ENCODE measurements at regions not wholly inside any gene's neighbourhood (a gene's known extent, or its start where the extent isn't known, plus 50 kb on each side); places are given as distances from the start of the nearest gene placed in this dataset.

GRCh38 chr2:173764094-173764493 is 201.1 kb downstream of the SP3 start:
- Mint-ChIP-seq H3K4me1 (no peaks in the 10 kb centered on the region), H3K4me3 (no peak overlapping the region), H3K36me3 (ENCODE audit: insufficient read depth) (peaks cover 1% of the 10 kb centered on the region), H3K27me3 (peaks cover 9% of the 10 kb centered on the region), H3K27ac (ENCODE audit: low read depth) (no peak overlapping the region), H3K9me3 (no peaks in the 10 kb centered on the region)
- DNase-seq (ENCODE audit: low spot score in 2 of 2) (no peak), ATAC-seq (replicated peaks; ENCODE audit: extremely low read depth, poor library complexity, severe bottlenecking) (no peak)

- no peak for ATAC-seq (replicated peaks; ENCODE audit: extremely low read depth, poor library complexity, severe bottlenecking)
- Mint-ChIP-seq H3K9me3 (no peaks in the 10 kb centered on the region), H3K27me3 (peaks cover 19% of the 10 kb centered on the region), H3K4me1 (no peaks in the 10 kb centered on the region), H3K4me3 (no peak overlapping the region), H3K27ac (ENCODE audit: low read depth) (no peak overlapping the region), H3K36me3 (ENCODE audit: insufficient read depth) (peaks cover 1% of the 10 kb centered on the region)
- DNase-seq (ENCODE audit: low spot score in 2 of 2): no peak
Measured at GRCh38 chr2:173766537-173767289, 198.5 kb downstream of the SP3 start.

DNA sequence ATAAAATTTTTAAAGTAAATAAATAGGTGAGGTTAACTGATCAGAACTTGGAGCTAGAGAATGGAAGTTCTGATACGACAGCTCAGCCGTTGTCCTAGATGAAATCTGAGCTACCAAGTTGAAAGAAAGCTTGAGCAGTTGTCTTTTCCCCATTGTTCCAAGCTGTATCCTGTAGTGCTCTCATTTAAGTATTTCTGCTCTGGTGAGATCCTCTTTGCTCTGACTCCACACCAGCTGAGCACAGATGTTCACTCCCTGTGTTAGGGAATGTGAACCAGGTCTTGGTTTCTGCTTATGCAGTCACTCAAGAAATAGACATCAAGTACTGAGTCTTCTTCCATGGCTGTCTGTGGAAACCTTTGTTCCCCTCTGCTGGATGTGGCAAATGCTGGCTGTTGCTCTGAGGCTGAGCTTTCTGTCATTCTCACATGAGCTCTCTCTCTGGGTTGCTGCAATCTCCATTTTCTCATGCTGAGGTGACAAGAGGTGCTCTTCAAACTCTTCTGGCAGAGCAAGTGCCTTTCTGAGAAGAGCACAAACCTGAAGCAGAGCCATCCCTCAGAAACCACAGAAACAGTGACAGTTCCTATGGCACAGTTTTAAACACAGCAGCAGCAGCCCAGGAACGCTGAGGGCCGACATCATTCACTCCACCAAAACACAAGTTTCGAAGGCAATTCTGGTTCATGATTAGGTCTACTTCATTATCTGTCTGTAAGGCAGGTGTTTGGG is 194.1 kb downstream of the SP3 start:
- no peak for DNase-seq (ENCODE audit: low spot score in 2 of 2)
- Mint-ChIP-seq H3K9me3 (no peaks in the 10 kb centered on the region), H3K27ac (ENCODE audit: low read depth) (no peak overlapping the region), H3K4me3 (no peak overlapping the region), H3K27me3 (peaks cover 25% of the 10 kb centered on the region), H3K36me3 (ENCODE audit: insufficient read depth) (no peaks in the 10 kb centered on the region), H3K4me1 (no peaks in the 10 kb centered on the region)
- ATAC-seq (replicated peaks; ENCODE audit: extremely low read depth, poor library complexity, severe bottlenecking): no peak

GRCh38 chr2:173772205-173772604 is 193.0 kb downstream of the SP3 start:
- Mint-ChIP-seq H3K36me3 (ENCODE audit: insufficient read depth) (no peaks in the 10 kb centered on the region), H3K4me1 (no peaks in the 10 kb centered on the region), H3K4me3 (no peak overlapping the region), H3K9me3 (no peaks in the 10 kb centered on the region), H3K27ac (ENCODE audit: low read depth) (no peak overlapping the region), H3K27me3 (peaks cover 25% of the 10 kb centered on the region)
- no peak for DNase-seq (ENCODE audit: low spot score in 2 of 2)
- no peak for ATAC-seq (replicated peaks; ENCODE audit: extremely low read depth, poor library complexity, severe bottlenecking)

GRCh38 chr2:173773076-173773475 is 192.1 kb downstream of the SP3 start:
- DNase-seq (ENCODE audit: low spot score in 2 of 2) (no peak), ATAC-seq (replicated peaks; ENCODE audit: extremely low read depth, poor library complexity, severe bottlenecking) (no peak)
- H3K27ac Mint-ChIP-seq (ENCODE audit: low read depth): no peak overlapping the region
- H3K4me1 Mint-ChIP-seq: no peaks in the 10 kb centered on the region
- no peak overlapping the region for H3K4me3 Mint-ChIP-seq
- H3K9me3 Mint-ChIP-seq: no peaks in the 10 kb centered on the region
- peaks cover 25% of the 10 kb centered on the region for H3K27me3 Mint-ChIP-seq
- H3K36me3 Mint-ChIP-seq (ENCODE audit: insufficient read depth): no peaks in the 10 kb centered on the region

- Mint-ChIP-seq H3K27ac (ENCODE audit: low read depth) (no peak overlapping the region), H3K9me3 (no peaks in the 10 kb centered on the region), H3K27me3 (peaks cover 23% of the 10 kb centered on the region), H3K4me3 (no peak overlapping the region), H3K36me3 (ENCODE audit: insufficient read depth) (no peaks in the 10 kb centered on the region), H3K4me1 (no peaks in the 10 kb centered on the region)
- ATAC-seq (replicated peaks; ENCODE audit: extremely low read depth, poor library complexity, severe bottlenecking): no peak
- no peak for DNase-seq (ENCODE audit: low spot score in 2 of 2)
Measured at GRCh38 chr2:173775440-173775839, 189.7 kb downstream of the SP3 start.

DNA sequence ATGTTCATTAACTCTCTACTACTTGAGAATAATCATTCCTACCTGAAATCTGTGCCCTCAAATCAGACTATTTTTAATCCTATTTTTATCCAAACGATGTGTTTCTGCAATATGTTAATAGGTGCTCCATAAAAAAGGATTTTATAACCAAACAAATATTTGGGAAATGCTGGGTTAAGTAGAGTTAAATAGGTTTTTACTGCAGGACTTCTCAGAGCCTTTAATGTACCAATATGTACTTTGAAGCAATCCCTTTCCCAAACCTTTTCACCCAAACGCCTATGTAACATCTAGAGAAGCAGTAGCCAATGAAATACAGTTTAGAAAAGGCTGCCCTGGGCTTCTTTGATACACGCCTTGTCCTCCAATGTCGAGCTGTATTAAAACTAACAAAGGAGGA is 182.5 kb downstream of the SP3 start:
- no peaks in the 10 kb centered on the region for H3K9me3 Mint-ChIP-seq
- no peak overlapping the region for H3K4me3 Mint-ChIP-seq
- no peak overlapping the region for H3K27ac Mint-ChIP-seq (ENCODE audit: low read depth)

GRCh38 chr2:173783382-173783781 is 181.8 kb downstream of the SP3 start:
- no peaks in the 10 kb centered on the region for H3K4me1 Mint-ChIP-seq
- no peak for DNase-seq (ENCODE audit: low spot score in 2 of 2)

More for the DNA sequence above, 182.5 kb downstream of the SP3 start:
- no peaks in the 10 kb centered on the region for H3K4me1 Mint-ChIP-seq
- ATAC-seq (replicated peaks; ENCODE audit: extremely low read depth, poor library complexity, severe bottlenecking) (no peak), DNase-seq (ENCODE audit: low spot score in 2 of 2) (no peak)
- no peaks in the 10 kb centered on the region for H3K36me3 Mint-ChIP-seq (ENCODE audit: insufficient read depth)
- peaks cover 80% of the 10 kb centered on the region for H3K27me3 Mint-ChIP-seq

GRCh38 chr2:173785813-173786212 is 179.4 kb downstream of the SP3 start:
- H3K9me3 Mint-ChIP-seq: no peaks in the 10 kb centered on the region
- peaks cover 68% of the 10 kb centered on the region for H3K27me3 Mint-ChIP-seq
- DNase-seq (ENCODE audit: low spot score in 2 of 2): no peak
- ATAC-seq (replicated peaks; ENCODE audit: extremely low read depth, poor library complexity, severe bottlenecking): no peak
- H3K4me1 Mint-ChIP-seq: no peaks in the 10 kb centered on the region
- H3K27ac Mint-ChIP-seq (ENCODE audit: low read depth): no peak overlapping the region
- no peak overlapping the region for H3K4me3 Mint-ChIP-seq
- no peaks in the 10 kb centered on the region for H3K36me3 Mint-ChIP-seq (ENCODE audit: insufficient read depth)

More at GRCh38 chr2:173783382-173783781, 181.8 kb downstream of the SP3 start:
- H3K27me3 Mint-ChIP-seq: peaks cover 80% of the 10 kb centered on the region
- H3K36me3 Mint-ChIP-seq (ENCODE audit: insufficient read depth): no peaks in the 10 kb centered on the region
- ATAC-seq (replicated peaks; ENCODE audit: extremely low read depth, poor library complexity, severe bottlenecking): no peak
- H3K4me3 Mint-ChIP-seq: no peak overlapping the region
- no peaks in the 10 kb centered on the region for H3K9me3 Mint-ChIP-seq
- H3K27ac Mint-ChIP-seq (ENCODE audit: low read depth): no peak overlapping the region

DNA sequence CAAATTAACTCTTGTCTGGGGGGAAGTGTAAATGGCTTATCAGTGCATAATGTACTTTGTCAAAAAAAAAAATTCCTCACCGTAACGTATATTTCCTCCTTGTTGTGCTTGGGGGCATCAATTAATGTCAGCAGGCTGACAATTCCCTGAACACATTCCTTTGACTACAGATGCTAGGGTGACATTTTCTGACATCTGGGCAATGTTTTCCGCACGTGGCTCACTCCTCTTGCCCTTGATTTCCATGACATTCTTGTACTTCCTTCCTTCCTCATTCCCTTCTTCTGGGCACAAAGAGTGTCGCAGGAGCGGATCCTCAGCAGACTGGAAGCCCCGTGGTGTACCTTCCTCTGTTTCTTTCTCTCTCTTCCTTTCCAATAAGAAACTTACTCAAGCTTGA is 173.7 kb downstream of the SP3 start:
- no peaks in the 10 kb centered on the region for H3K4me1 Mint-ChIP-seq

DNA sequence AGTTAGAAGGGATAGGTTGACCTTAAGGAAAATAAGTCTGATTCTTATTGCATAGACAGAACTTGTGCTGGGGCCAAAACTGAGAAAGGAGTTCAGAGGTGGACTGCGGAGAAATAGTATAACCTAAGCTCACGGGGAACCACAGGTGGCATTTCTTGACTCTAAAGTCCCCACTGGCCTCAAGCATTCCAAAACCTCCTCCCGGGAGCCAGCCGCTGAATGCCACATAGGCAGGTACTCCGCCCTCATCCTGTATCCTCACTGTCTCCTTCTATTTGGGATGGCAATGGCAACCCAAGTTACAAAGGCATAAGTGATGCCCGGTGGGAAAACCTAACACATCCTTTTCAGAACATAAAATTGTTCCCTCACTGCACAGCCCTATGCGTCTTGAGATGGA is 173.0 kb downstream of the SP3 start:
- no peak overlapping the region for H3K4me3 Mint-ChIP-seq
- no peaks in the 10 kb centered on the region for H3K4me1 Mint-ChIP-seq
- H3K27me3 Mint-ChIP-seq: peaks cover 40% of the 10 kb centered on the region
- no peak overlapping the region for H3K27ac Mint-ChIP-seq (ENCODE audit: low read depth)
- H3K36me3 Mint-ChIP-seq (ENCODE audit: insufficient read depth): no peaks in the 10 kb centered on the region
- ATAC-seq (replicated peaks; ENCODE audit: extremely low read depth, poor library complexity, severe bottlenecking): no peak
- H3K9me3 Mint-ChIP-seq: no peaks in the 10 kb centered on the region
- DNase-seq (ENCODE audit: low spot score in 2 of 2): no peak

More for the DNA sequence above, 173.7 kb downstream of the SP3 start:
- Mint-ChIP-seq H3K27ac (ENCODE audit: low read depth) (no peak overlapping the region), H3K36me3 (ENCODE audit: insufficient read depth) (no peaks in the 10 kb centered on the region), H3K4me3 (no peak overlapping the region), H3K9me3 (no peaks in the 10 kb centered on the region), H3K27me3 (peaks cover 46% of the 10 kb centered on the region)
- DNase-seq (ENCODE audit: low spot score in 2 of 2): peak in 1 of 2 donors; percentile 4
- ATAC-seq (replicated peaks; ENCODE audit: extremely low read depth, poor library complexity, severe bottlenecking): no peak

DNA sequence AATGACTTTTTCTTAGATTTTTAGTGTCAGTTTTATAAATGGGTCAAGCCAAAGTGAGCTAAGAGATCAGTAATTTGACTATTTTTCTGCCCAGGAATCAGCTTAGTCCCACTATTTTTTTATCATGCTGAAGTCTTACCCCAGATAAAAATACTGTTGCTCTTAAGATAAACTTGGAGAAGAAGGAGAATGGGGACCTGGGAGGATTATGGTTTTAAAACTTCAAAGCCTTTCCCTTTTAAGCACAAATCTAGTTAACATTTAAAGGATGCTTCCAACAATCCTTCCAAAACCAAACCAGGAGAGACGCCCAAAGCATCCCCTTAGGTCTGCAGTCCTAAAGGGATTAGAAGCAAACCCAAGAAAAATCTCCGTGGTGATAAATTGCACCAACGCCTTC is 172.4 kb downstream of the SP3 start:
- Mint-ChIP-seq H3K4me1 (no peaks in the 10 kb centered on the region), H3K27me3 (peaks cover 37% of the 10 kb centered on the region), H3K36me3 (ENCODE audit: insufficient read depth) (no peaks in the 10 kb centered on the region), H3K27ac (ENCODE audit: low read depth) (no peak overlapping the region), H3K9me3 (no peaks in the 10 kb centered on the region), H3K4me3 (no peak overlapping the region)
- no peak for ATAC-seq (replicated peaks; ENCODE audit: extremely low read depth, poor library complexity, severe bottlenecking)
- no peak for DNase-seq (ENCODE audit: low spot score in 2 of 2)
